Endothelial cell of umbilical vein (primary cell): ENCODE measurements at regions not wholly inside any gene's neighbourhood (a gene's known extent, or its start where the extent isn't known, plus 50 kb on each side); places are given as distances from the start of the nearest gene placed in this dataset.

Experiments used
- BruUV-seq: library from RNA; stranded (reverse); fragments of 400-500 nt; replicated peaks from 2 replicates; lab custom pipeline; 2021; lab: Mats Ljungman, UMichigan
- CTCF ChIA-PET: fragments of 300-600, 350-600 bp; sonication (Branson Sonifier 250); formaldehyde crosslinking; loops from one replicate; lab custom pipeline; 2021; ENCODE audit warnings: antibody characterized with exemption, inconsistent platforms; lab: Charles Lee
- POLR2A ChIA-PET: fragments of 300-600, 350-600 bp; sonication (Branson Sonifier 250); formaldehyde crosslinking; loops from one replicate; lab custom pipeline; 2021; ENCODE audit warnings: antibody characterized with exemption, inconsistent platforms; lab: Charles Lee
- DNase-seq: peaks from one replicate; pipeline ENCODE4 v3.0.0-alpha.2; 2011; ENCODE audit warnings: low read depth, low spot score
- FAIRE-seq: peaks from 2 replicates; lab custom pipeline; 2011; peaks lifted over from hg19 to GRCh38; lab: Jason Lieb, UNC
- H2AFZ ChIP-seq: 2 replicates; pipeline ENCODE4 v1.6.0; 2012; ENCODE audit warnings: low read depth, low read length, control low read depth, inconsistent platforms
- H3K27ac ChIP-seq: 2 replicates; pipeline ENCODE4 v1.5.1; 2011; ENCODE audit warnings: low read depth, mild to moderate bottlenecking, control low read depth, low read length, moderate library complexity; ENCODE audit not compliant: insufficient read depth
- H3K27me3 ChIP-seq, 2 experiments: 2 replicates each; pipeline versions ENCODE4 v1.6.0 to v1.6.1; 2011; ENCODE audit warnings: low read length in 2 of 2, mixed read lengths in 1 of 2; ENCODE audit not compliant: control insufficient read depth in 2 of 2, insufficient read depth in 2 of 2
- H3K36me3 ChIP-seq, 2 experiments: 2 replicates in 1 of 2; 3 replicates in 1 of 2; pipeline ENCODE4 v1.5.1; 2011; ENCODE audit warnings: low read length in 2 of 2, mild to moderate bottlenecking in 1 of 2, moderate library complexity in 1 of 2; ENCODE audit not compliant: control insufficient read depth in 2 of 2, insufficient read depth in 2 of 2; ENCODE audit errors: extremely low read depth in 1 of 2
- H3K4me1 ChIP-seq: 3 replicates; pipeline ENCODE4 v1.5.1; 2011; ENCODE audit warnings: mild to moderate bottlenecking, low read length; ENCODE audit not compliant: control insufficient read depth, insufficient read depth; ENCODE audit errors: extremely low read depth
- H3K4me2 ChIP-seq: 2 replicates; pipeline ENCODE4 v1.6.1; 2011; ENCODE audit warnings: low read length, control low read depth, mixed read lengths; ENCODE audit not compliant: insufficient read depth
- H3K4me3 ChIP-seq, 3 experiments: fragments of 200-600 bp in 1 of 3; sonication (generic), shearing (Covaris generic) in 1 of 3; replicated peaks in 1 of 3; 2 replicates each; pipeline ENCODE4 v1.5.1; 2011 to 2016; ENCODE audit warnings: control low read depth in 3 of 3, low read length in 3 of 3, mild to moderate bottlenecking in 2 of 3, inconsistent platforms in 1 of 3, low read depth in 1 of 3, moderate library complexity in 1 of 3; ENCODE audit not compliant: insufficient read depth in 1 of 3
- H3K79me2 ChIP-seq: 2 replicates; pipeline ENCODE4 v1.6.0; 2012; ENCODE audit warnings: low read length, inconsistent platforms; ENCODE audit not compliant: control insufficient read depth, insufficient read depth
- H3K9ac ChIP-seq: replicated peaks from 2 replicates; pipeline ENCODE3; 2011; ENCODE audit warnings: low read length, control low read depth; ENCODE audit not compliant: insufficient read depth; ENCODE audit errors: extremely low read depth
- H3K9me1 ChIP-seq: replicated peaks from 3 replicates; pipeline ENCODE4 v1.6.0; 2011; ENCODE audit warnings: mild to moderate bottlenecking, low read length; ENCODE audit not compliant: control insufficient read depth, insufficient read depth; ENCODE audit errors: extremely low read depth
- H3K9me3 ChIP-seq: replicated peaks from 2 replicates; pipeline ENCODE4 v1.5.1; 2012; ENCODE audit warnings: low read length, inconsistent platforms; ENCODE audit not compliant: control insufficient read depth, insufficient read depth
- H4K20me1 ChIP-seq: replicated peaks from 2 replicates; pipeline ENCODE3; 2011; ENCODE audit warnings: mild to moderate bottlenecking, low read length; ENCODE audit not compliant: control insufficient read depth, insufficient read depth; ENCODE audit errors: extremely low read depth
- CTCF ChIP-seq, 2 donors: IDR thresholded peaks; 1 replicate in 1 of 2; 2 replicates in 1 of 2; pipeline ENCODE4 v1.5.1; 2011; ENCODE audit warnings: low read length in 2 of 2, mild to moderate bottlenecking in 2 of 2, moderate library complexity in 2 of 2, control low read depth in 1 of 2, inconsistent platforms in 1 of 2, low read depth in 1 of 2; ENCODE audit not compliant: insufficient read depth in 1 of 2; ENCODE audit errors: extremely low read depth in 1 of 2
- EZH2 ChIP-seq: IDR thresholded peaks from 2 replicates; pipeline ENCODE4 v1.6.1; 2012; ENCODE audit warnings: borderline replicate concordance, low read depth, mild to moderate bottlenecking, moderate library complexity, low read length, inconsistent platforms; ENCODE audit not compliant: severe bottlenecking
- FOS ChIP-seq: IDR thresholded peaks from 2 replicates; pipeline ENCODE4 v1.6.1; 2011; ENCODE audit warnings: mild to moderate bottlenecking, low read length, moderate library complexity, borderline replicate concordance; ENCODE audit not compliant: insufficient read depth
- GATA2 ChIP-seq: IDR thresholded peaks from 2 replicates; pipeline ENCODE4 v1.7.0; 2011; ENCODE audit warnings: low read depth, mild to moderate bottlenecking, moderate library complexity, mixed read lengths, low read length; ENCODE audit not compliant: insufficient read length, insufficient read depth
- JUN ChIP-seq: IDR thresholded peaks from 2 replicates; pipeline ENCODE4 v1.6.1; 2011; ENCODE audit warnings: borderline replicate concordance, low read depth; ENCODE audit not compliant: insufficient read length, insufficient read depth
- MAX ChIP-seq: IDR thresholded peaks from 2 replicates; pipeline ENCODE4 v1.6.1; 2011; ENCODE audit not compliant: insufficient read depth, insufficient read length
- MYC ChIP-seq: IDR thresholded peaks from one replicate; pipeline ENCODE4 v1.6.1; 2011; ENCODE audit warnings: mild to moderate bottlenecking, low read depth, low read length
- POLR2A ChIP-seq: IDR thresholded peaks from 2 replicates; pipeline ENCODE4 v1.6.1; 2012; ENCODE audit warnings: low read depth, mild to moderate bottlenecking, control low read depth, low read length
- POLR2AphosphoS5 ChIP-seq: IDR thresholded peaks from 2 replicates; pipeline ENCODE4 v1.6.1; 2012; ENCODE audit warnings: low read depth, mild to moderate bottlenecking, control low read depth, low read length, moderate library complexity; ENCODE audit not compliant: insufficient read depth
- dilution Hi-C: fragments of 300-500 bp; cut with MboI; formaldehyde crosslinking; loops from one replicate; pipeline ENCODE4 v1.15.0; 2019; ENCODE audit warnings: low sequenced_read_pairs; ENCODE audit not compliant: extremely low pct_ligation_motif_present
- intact Hi-C: fragments of 100-400 bp; cut with micrococcal nuclease; formaldehyde crosslinking; loops from one replicate; pipeline ENCODE4 v1.10.0; 2022

GRCh38 chr2:6111781-6112261 is 419.6 kb downstream of the SOX11 start:
- Histone ChIP-seq H4K20me1 (no peaks in the 10 kb centered on the region), H3K9me3 (peaks cover 2% of the 10 kb centered on the region), H2AFZ (no peak overlapping the region), H3K9me1 (no peaks in the 10 kb centered on the region), H3K27ac (no peak overlapping the region), H3K4me2 (no peak overlapping the region), H3K36me3 (no peaks in the 10 kb centered on the region), H3K4me1 (no peaks in the 10 kb centered on the region), H3K27me3 (no peaks in the 10 kb centered on the region), H3K79me2 (no peaks in the 10 kb centered on the region), H3K9ac (no peak overlapping the region), H3K4me3 (no peak overlapping the region)
- DNase-seq (no peak), FAIRE-seq (no peak)
- no TSS peak for BruUV-seq
- POLR2A ChIA-PET: no interaction called here
- TF ChIP-seq JUN (no peak), CTCF (IDR thresholded peaks at IDR 0.05; ENCODE audit: extremely low read depth in 1 of 2, insufficient read depth in 1 of 2, low read depth in 1 of 2, low read length in 2 of 2) (no peak), POLR2AphosphoS5 (no peak), EZH2 (no peak), FOS (no peak), MYC (no peak)
- dilution Hi-C loops: no loop called here
- intact Hi-C loops: no loop called here
- CTCF ChIA-PET: no interaction called here

GRCh38 chr2:6113786-6114185 is 421.6 kb downstream of the SOX11 start:
- Histone ChIP-seq H3K27ac (no peak overlapping the region), H3K4me1 (no peaks in the 10 kb centered on the region), H3K9me3 (peaks cover 2% of the 10 kb centered on the region), H3K9me1 (no peaks in the 10 kb centered on the region), H3K9ac (no peak overlapping the region), H2AFZ (no peak overlapping the region), H3K36me3 (no peaks in the 10 kb centered on the region), H4K20me1 (no peaks in the 10 kb centered on the region), H3K79me2 (no peaks in the 10 kb centered on the region), H3K27me3 (no peaks in the 10 kb centered on the region), H3K4me2 (no peak overlapping the region), H3K4me3 (no peak overlapping the region)
- DNase-seq (no peak), FAIRE-seq (no peak)
- POLR2A ChIA-PET: no interaction called here
- intact Hi-C loops: no loop called here
- no TSS peak for BruUV-seq
- dilution Hi-C loops: no loop called here
- TF ChIP-seq GATA2 (no peak), CTCF (IDR thresholded peaks at IDR 0.05; ENCODE audit: extremely low read depth in 1 of 2, insufficient read depth in 1 of 2, low read depth in 1 of 2, low read length in 2 of 2) (no peak), EZH2 (no peak), MAX (no peak), FOS (no peak), POLR2A (no peak), MYC (no peak), JUN (no peak), POLR2AphosphoS5 (no peak)
- CTCF ChIA-PET: no interaction called here
